Neural crest cell (in vitro differentiated cells): ENCODE measurements at regions not wholly inside any gene's neighbourhood (a gene's known extent, or its start where the extent isn't known, plus 50 kb on each side); places are given as distances from the start of the nearest gene placed in this dataset.

Source experiments
- DNase-seq: peaks from one replicate; pipeline ENCODE4 v3.0.0; 2021; ENCODE audit warnings: low read depth, mixed read lengths, low spot score
- H3K27ac Mint-ChIP-seq: one replicate; pipeline ENCODE4 v1.8.0; 2021; ENCODE audit warnings: mild to moderate bottlenecking, mixed read lengths; ENCODE audit not compliant: unreplicated experiment
- H3K27me3 Mint-ChIP-seq: 2 replicates; pipeline ENCODE4 v1.8.0; 2021; ENCODE audit warnings: low read depth, mild to moderate bottlenecking, mixed read lengths
- H3K36me3 Mint-ChIP-seq: 2 replicates; pipeline ENCODE4 v1.8.0; 2021; ENCODE audit warnings: low read depth, mild to moderate bottlenecking, mixed read lengths
- H3K4me1 Mint-ChIP-seq: 2 replicates; pipeline ENCODE4 v1.8.0; 2021; ENCODE audit warnings: mixed read lengths
- H3K4me3 Mint-ChIP-seq: one replicate; pipeline ENCODE4 v1.8.0; 2021; ENCODE audit warnings: mild to moderate bottlenecking, mixed read lengths
- H3K9me3 Mint-ChIP-seq: 2 replicates; pipeline ENCODE4 v1.8.0; 2021; ENCODE audit warnings: mixed read lengths
- TF ChIP-seq, protein P1 (sequence below): fragments of 200-600 bp; sonication (generic); conservative IDR thresholded peaks from 2 replicates; pipeline ENCODE4 v1.5.0; 2021; ENCODE audit warnings: antibody characterized with exemption, mild to moderate bottlenecking

DNA sequence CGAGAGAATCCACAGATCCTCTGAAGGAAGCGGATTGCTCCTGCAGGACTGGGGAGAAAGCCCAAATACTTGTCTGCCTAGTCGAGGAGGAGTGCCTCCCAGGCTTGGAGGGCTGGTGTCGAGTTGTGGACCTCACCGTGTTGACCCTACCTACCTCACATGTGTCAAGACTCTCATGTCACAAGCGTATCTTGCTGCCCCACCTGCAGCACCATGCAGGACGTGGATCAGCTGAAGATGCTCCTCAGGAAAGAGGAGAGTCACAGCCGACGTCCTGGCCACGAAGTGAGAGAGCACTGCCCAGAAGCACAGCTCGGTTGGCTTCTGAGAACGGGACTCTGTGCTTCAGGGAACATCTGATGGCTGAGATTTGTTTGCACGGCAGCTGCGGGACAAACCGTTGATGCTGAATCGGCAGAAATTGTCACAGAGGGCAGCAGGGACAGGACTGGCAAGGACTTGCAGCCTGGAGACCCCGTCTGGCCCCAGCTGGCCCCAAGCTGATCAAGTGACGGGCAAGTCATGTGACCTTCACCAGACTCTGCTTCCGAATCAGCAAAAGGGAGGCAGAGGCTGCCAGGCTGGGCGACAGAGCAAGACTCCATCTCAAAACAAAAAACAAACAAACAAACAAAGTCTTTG, 119.1 kb upstream of the ITGA1 start:
- H3K27me3 Mint-ChIP-seq, result no peaks in the 10 kb centered on the region
- H3K9me3 Mint-ChIP-seq, result no peaks in the 10 kb centered on the region
- DNase-seq, result no peak
- no peak overlapping the region for H3K4me3 Mint-ChIP-seq
- no peaks in the 10 kb centered on the region for H3K4me1 Mint-ChIP-seq
- no peaks in the 10 kb centered on the region for H3K36me3 Mint-ChIP-seq
- TF ChIP-seq, protein P1, sequence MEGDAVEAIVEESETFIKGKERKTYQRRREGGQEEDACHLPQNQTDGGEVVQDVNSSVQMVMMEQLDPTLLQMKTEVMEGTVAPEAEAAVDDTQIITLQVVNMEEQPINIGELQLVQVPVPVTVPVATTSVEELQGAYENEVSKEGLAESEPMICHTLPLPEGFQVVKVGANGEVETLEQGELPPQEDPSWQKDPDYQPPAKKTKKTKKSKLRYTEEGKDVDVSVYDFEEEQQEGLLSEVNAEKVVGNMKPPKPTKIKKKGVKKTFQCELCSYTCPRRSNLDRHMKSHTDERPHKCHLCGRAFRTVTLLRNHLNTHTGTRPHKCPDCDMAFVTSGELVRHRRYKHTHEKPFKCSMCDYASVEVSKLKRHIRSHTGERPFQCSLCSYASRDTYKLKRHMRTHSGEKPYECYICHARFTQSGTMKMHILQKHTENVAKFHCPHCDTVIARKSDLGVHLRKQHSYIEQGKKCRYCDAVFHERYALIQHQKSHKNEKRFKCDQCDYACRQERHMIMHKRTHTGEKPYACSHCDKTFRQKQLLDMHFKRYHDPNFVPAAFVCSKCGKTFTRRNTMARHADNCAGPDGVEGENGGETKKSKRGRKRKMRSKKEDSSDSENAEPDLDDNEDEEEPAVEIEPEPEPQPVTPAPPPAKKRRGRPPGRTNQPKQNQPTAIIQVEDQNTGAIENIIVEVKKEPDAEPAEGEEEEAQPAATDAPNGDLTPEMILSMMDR, result no peak
- H3K27ac Mint-ChIP-seq, result no peak overlapping the region

DNA sequence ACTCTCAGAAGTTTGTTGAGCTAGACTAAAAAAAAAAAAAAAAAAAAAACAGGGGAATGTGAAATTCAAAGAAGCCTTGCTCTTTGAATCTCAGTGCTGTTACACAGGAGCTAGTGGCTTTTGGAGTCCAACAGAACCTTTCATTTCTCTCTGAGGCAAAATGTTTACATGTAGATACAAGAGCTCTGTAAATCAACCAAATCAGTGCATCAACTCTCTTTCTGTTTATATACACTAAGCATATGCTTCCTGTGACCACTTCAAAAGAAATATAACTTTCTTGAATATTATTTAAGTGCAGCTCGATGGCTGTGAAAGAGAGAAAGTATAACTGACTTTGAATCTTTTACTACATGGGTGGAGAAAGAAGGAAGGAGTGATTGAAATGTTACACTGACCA, 115.3 kb upstream of the ITGA1 start:
- Mint-ChIP-seq H3K27ac (no peak overlapping the region), H3K4me3 (no peak overlapping the region), H3K4me1 (no peaks in the 10 kb centered on the region), H3K9me3 (no peaks in the 10 kb centered on the region), H3K36me3 (no peaks in the 10 kb centered on the region), H3K27me3 (no peaks in the 10 kb centered on the region)
- TF ChIP-seq, protein P1, result no peak
- no peak for DNase-seq

DNA sequence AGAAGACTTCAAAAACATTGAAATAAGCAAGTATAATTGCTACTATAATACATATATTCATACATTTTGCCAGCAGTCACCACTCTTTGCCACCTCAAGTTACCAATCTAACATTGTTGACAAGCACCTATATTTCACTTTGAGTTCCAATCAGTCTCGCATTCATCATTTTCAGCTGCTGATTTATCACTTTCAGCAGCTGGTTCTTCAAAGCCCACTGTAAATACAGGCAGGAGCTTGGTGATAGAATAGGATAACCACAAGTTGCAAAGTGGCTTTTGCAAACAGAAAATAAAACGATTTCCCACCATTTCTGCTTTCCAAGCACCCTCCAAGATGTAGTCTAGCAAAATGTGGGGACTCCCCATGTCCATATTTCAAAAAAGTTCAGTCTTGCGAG, 114.2 kb upstream of the ITGA1 start:
- Mint-ChIP-seq H3K36me3 (no peaks in the 10 kb centered on the region), H3K27ac (no peak overlapping the region), H3K27me3 (no peaks in the 10 kb centered on the region), H3K4me3 (no peak overlapping the region), H3K9me3 (no peaks in the 10 kb centered on the region), H3K4me1 (no peaks in the 10 kb centered on the region)
- TF ChIP-seq, protein P1, result no peak
- DNase-seq, result no peak

DNA sequence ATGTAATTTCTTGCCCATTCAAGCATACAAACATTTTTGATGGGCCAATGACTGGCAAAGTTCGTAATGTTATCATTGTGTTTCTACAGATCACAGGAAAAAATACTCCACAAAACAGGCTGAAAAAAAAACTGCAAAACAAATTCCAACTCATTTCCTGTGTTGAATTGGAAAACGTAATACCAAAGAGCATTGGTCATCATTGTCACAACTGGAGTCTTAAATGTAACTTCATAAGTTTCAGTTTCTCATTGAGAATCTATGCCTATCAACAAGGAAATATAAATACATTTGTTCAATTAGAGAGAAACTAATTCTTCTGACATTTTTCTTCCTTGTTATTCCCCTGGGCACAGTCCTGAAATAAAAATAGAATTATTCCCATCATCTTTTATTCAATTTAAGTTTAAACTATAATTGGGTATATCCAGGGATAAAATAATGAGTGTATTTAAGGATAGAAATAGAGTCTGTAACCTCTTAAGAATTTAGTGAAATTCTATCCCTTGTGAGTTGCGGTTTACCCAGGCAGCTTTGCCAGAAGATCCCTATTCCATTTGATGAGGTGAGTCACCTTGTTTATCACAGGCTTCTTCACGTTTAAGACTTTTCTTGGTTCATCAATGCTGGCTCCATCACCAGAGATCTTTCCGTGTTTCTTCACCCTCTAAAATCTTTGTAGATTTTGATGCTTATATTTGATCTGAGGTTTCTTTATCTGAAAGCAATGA, 112.7 kb upstream of the ITGA1 start:
- DNase-seq, result no peak
- peaks cover 2% of the 10 kb centered on the region for H3K9me3 Mint-ChIP-seq
- no peak overlapping the region for H3K4me3 Mint-ChIP-seq
- no peaks in the 10 kb centered on the region for H3K27me3 Mint-ChIP-seq
- no peaks in the 10 kb centered on the region for H3K4me1 Mint-ChIP-seq
- H3K36me3 Mint-ChIP-seq, result no peaks in the 10 kb centered on the region
- TF ChIP-seq, protein P1, result no peak
- no peak overlapping the region for H3K27ac Mint-ChIP-seq

DNA sequence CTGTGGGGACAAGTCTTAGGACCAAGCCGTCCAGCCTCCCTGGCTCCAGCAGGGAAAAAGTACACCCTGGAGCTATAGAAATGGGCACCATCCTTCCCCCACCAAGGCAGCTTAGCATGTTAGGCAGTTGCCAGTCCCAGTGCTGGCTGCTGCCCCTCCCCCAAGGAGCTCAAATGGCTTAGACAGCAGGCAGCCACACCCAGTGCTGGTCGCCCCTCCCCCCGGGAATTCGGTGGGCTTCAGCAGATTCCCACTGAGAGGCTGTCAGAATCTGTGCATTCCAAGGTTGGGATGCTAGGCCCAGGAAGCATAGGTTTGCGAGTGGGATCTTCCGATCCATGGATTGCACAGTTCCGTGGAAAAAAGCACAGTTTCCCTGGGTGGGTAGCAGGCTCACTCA, 105.2 kb upstream of the ITGA1 start:
- Mint-ChIP-seq H3K27ac (no peak overlapping the region), H3K4me3 (no peak overlapping the region), H3K9me3 (peaks cover 2% of the 10 kb centered on the region), H3K27me3 (no peaks in the 10 kb centered on the region), H3K36me3 (no peaks in the 10 kb centered on the region), H3K4me1 (peaks cover 6% of the 10 kb centered on the region)
- DNase-seq, result no peak
- TF ChIP-seq, protein P1, result no peak
